ENCODE measurements at regions not wholly inside any gene's neighbourhood (a gene's known extent, or its start where the extent isn't known, plus 50 kb on each side); places are given as distances from the start of the nearest gene placed in this dataset.

- Histone ChIP-seq H3K27me3 (ENCODE audit: control insufficient read depth, low read length) (no peaks in the 10 kb centered on the region), H3K36me3 (ENCODE audit: control insufficient read depth, low read length) (no peaks in the 10 kb centered on the region), H3K4me3 (ENCODE audit: low read length) (no peak overlapping the region), H4K20me1 (ENCODE audit: control insufficient read depth, insufficient read depth, low read depth, low read length) (no peaks in the 10 kb centered on the region), H3K27ac (ENCODE audit: low read depth, low read length) (no peak overlapping the region), H3K4me2 (ENCODE audit: low read length) (no peak overlapping the region), H3F3A (ENCODE audit: control insufficient read depth, insufficient read depth) (no peaks in the 10 kb centered on the region), H3K9me2 (replicated peaks; ENCODE audit: control insufficient read depth, low read length) (no peaks in the 10 kb centered on the region), H3K79me2 (ENCODE audit: control insufficient read depth, low read length) (no peaks in the 10 kb centered on the region), H3K9me3 (ENCODE audit: control insufficient read depth, insufficient read depth, low read length) (no peaks in the 10 kb centered on the region), H3K4me1 (ENCODE audit: control insufficient read depth, low read length) (peaks cover 23% of the 10 kb centered on the region)
- TF ChIP-seq CTCF (IDR thresholded peaks at IDR 0.05; ENCODE audit: low read depth, low read length, poor library complexity, severe bottlenecking) (no peak), EZH2phosphoT487 (IDR thresholded peaks at IDR 0.05; ENCODE audit: borderline replicate concordance, low read length) (no peak)
Measured at GRCh38 chr2:111696226-111696625, 187.8 kb downstream of the ANAPC1 start.

- H3K9me2 ChIP-seq (replicated peaks; ENCODE audit: control insufficient read depth, low read length), result no peaks in the 10 kb centered on the region
- H3K4me1 ChIP-seq (ENCODE audit: control insufficient read depth, low read length), result peaks cover 33% of the 10 kb centered on the region
- H3K36me3 ChIP-seq (ENCODE audit: control insufficient read depth, low read length), result no peaks in the 10 kb centered on the region
- no peak overlapping the region for H3K27ac ChIP-seq (ENCODE audit: low read depth, low read length)
- H3K79me2 ChIP-seq (ENCODE audit: control insufficient read depth, low read length), result no peaks in the 10 kb centered on the region
- no peak overlapping the region for H3K4me2 ChIP-seq (ENCODE audit: low read length)
- H4K20me1 ChIP-seq (ENCODE audit: control insufficient read depth, insufficient read depth, low read depth, low read length), result no peaks in the 10 kb centered on the region
- H3K9me3 ChIP-seq (ENCODE audit: control insufficient read depth, insufficient read depth, low read length), result no peaks in the 10 kb centered on the region
- no peak overlapping the region for H3K4me3 ChIP-seq (ENCODE audit: low read length)
- H3F3A ChIP-seq (ENCODE audit: control insufficient read depth, insufficient read depth), result no peaks in the 10 kb centered on the region
- TF ChIP-seq EZH2phosphoT487 (IDR thresholded peaks at IDR 0.05; ENCODE audit: borderline replicate concordance, low read length) (no peak), CTCF (IDR thresholded peaks at IDR 0.05; ENCODE audit: low read depth, low read length, poor library complexity, severe bottlenecking) (no peak)
- H3K27me3 ChIP-seq (ENCODE audit: control insufficient read depth, low read length), result no peaks in the 10 kb centered on the region
Measured at GRCh38 chr2:111697560-111697959, 186.4 kb downstream of the ANAPC1 start.

- no peak overlapping the region for H3K4me2 ChIP-seq (ENCODE audit: low read length)
- H3K9me2 ChIP-seq (replicated peaks; ENCODE audit: control insufficient read depth, low read length), result no peaks in the 10 kb centered on the region
- no peak for TF ChIP-seq EZH2phosphoT487 (IDR thresholded peaks at IDR 0.05; ENCODE audit: borderline replicate concordance, low read length)
- TF ChIP-seq CTCF (IDR thresholded peaks at IDR 0.05; ENCODE audit: low read depth, low read length, poor library complexity, severe bottlenecking), result no peak
- no peaks in the 10 kb centered on the region for H4K20me1 ChIP-seq (ENCODE audit: control insufficient read depth, insufficient read depth, low read depth, low read length)
- no peaks in the 10 kb centered on the region for H3K36me3 ChIP-seq (ENCODE audit: control insufficient read depth, low read length)
- no peak overlapping the region for H3K27ac ChIP-seq (ENCODE audit: low read depth, low read length)
- no peaks in the 10 kb centered on the region for H3K27me3 ChIP-seq (ENCODE audit: control insufficient read depth, low read length)
- peaks cover 39% of the 10 kb centered on the region for H3K4me1 ChIP-seq (ENCODE audit: control insufficient read depth, low read length)
- H3K4me3 ChIP-seq (ENCODE audit: low read length), result no peak overlapping the region
- H3F3A ChIP-seq (ENCODE audit: control insufficient read depth, insufficient read depth), result no peaks in the 10 kb centered on the region
- no peaks in the 10 kb centered on the region for H3K9me3 ChIP-seq (ENCODE audit: control insufficient read depth, insufficient read depth, low read length)
- H3K79me2 ChIP-seq (ENCODE audit: control insufficient read depth, low read length), result no peaks in the 10 kb centered on the region
Measured at GRCh38 chr2:111698089-111698488, 185.9 kb downstream of the ANAPC1 start.

Data from DOHH2 (cell line).